Fibroblast of skin of left quadriceps (primary cell): ENCODE measurements at regions not wholly inside any gene's neighbourhood (a gene's known extent, or its start where the extent isn't known, plus 50 kb on each side); places are given as distances from the start of the nearest gene placed in this dataset.

Experiments used
- DNase-seq, 2 experiments: peaks; one replicate each; pipeline ENCODE4 v3.0.0-alpha.2; 2013; ENCODE audit warnings: low read depth in 2 of 2

- DNase-seq = no peak
Observed at GRCh38 chr4:129546531-129546930, 450.6 kb downstream of the C4orf33 start.

- DNase-seq = no peak
Observed at GRCh38 chr4:129550281-129550785, 454.4 kb downstream of the C4orf33 start.

DNA sequence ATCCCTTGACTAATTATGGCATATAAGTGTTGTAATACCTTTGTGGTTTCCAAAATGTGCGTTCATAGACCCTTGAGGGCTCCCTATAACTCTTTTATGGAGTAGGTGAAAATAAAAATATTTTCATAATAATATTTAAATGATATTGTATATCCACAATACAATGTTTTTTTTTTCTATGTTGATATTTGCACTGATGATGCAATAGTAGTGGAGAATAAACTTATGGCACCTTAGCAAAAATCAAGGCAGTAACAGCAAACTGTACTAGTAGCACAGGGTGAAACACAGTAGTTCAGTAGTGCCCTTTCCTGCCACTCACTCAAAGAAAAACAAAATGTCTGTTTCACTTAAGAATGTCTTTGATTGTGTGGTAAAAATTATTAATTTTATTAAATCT lies 465.3 kb downstream of the C4orf33 start:
- DNase-seq = no peak

- peak; percentile 12 for DNase-seq
Observed at GRCh38 chr4:129561886-129562671, 466.1 kb downstream of the C4orf33 start.

DNA sequence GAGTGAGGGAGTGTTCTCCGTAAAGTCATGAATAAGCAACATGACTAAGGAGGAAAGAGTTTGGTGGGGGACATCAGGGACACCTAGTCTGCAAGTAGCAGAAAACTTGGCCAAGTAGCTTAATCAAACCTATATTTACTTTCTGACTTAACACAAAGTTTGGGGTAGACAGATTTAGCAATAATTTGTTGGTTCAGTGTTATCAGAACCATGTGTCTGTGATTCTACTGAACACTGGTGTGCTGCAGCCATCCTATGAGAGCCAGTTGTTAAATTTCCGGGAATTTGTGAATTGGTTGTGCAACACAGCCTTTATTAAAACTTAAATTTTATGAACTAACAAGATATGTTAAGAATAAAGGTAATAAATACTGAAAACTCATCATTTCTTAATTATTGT lies 469.3 kb downstream of the C4orf33 start:
- no peak for DNase-seq

- DNase-seq = no peak
Observed at GRCh38 chr4:129570326-129570725, 474.4 kb downstream of the C4orf33 start.

GRCh38 chr4:129578336-129578735 lies 482.4 kb downstream of the C4orf33 start:
- DNase-seq = no peak

GRCh38 chr4:129581305-129581704 lies 485.4 kb downstream of the C4orf33 start:
- no peak for DNase-seq

GRCh38 chr4:129583868-129584267 lies 487.9 kb downstream of the C4orf33 start:
- DNase-seq = peak; percentile 73 to 74

- DNase-seq = no peak
Observed at GRCh38 chr4:129598582-129598981, 502.6 kb downstream of the C4orf33 start.

- no peak for DNase-seq
Observed at GRCh38 chr4:129600898-129601297, 504.9 kb downstream of the C4orf33 start.

GRCh38 chr4:129602447-129602846 lies 506.5 kb downstream of the C4orf33 start:
- no peak for DNase-seq

DNA sequence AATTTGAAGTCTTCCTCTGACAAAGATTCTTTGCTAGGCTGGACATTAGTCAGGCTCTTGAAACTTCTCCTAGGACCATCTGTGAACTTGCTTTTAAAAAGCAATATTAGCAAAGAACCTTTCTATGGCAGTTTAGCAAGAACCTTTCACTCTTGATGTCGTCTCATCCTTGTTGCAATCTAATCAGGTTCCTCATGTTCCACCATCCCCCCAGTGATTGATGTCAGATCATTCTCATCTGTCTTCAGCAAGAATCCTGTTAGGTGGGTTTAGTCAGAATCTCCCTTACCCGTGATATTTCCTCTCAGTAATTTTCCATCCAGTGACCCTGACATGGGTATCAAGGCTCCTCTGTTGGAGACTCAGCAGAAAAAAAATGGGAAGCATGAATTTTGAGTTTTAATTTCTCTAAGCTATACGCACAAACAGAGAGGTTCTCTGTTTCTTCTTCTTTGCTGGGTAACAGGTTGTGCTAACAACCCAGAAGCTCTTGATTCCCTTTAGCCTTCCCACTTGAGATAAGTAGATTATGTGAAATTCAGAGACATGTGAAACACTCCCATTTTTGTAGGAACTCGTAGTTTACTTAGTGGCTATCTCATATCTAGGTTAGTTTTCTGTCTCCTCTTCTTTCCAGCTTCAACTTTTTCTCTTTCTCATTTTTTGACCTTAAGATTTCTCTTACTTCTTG lies 507.4 kb downstream of the C4orf33 start:
- DNase-seq = no peak

DNA sequence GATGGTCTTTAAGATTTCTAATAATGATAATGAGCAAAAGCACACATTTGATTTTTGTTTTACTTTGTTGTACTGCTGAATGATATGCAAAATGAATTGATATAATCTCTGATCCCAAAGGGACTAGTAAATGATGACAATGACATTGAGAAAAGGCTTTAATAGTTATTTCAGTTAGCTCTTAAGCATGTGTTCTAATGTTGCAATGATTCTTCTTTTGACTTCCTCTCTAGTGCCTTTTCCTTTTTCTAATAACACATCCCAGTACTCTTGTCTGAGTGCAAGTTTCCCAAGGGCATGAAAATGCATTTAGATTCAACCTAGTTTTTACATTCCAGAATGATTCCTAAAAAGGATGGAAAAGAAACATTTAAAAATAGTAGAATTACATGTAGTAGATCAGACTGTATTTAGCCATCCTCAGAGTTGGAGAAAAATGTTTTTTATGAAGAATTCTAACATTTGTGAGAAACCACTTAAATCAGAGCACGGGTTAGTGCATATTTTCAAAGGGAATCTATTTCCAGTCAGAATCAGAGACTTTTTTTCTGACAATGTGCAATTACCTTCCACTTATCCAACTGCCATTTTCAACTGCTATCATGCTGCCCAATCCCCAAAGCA lies 508.8 kb downstream of the C4orf33 start:
- DNase-seq = no peak

- DNase-seq = no peak
Observed at GRCh38 chr4:129614611-129615010, 518.7 kb downstream of the C4orf33 start.

GRCh38 chr4:129622566-129622965 lies 526.6 kb downstream of the C4orf33 start:
- DNase-seq = no peak

- no peak for DNase-seq
Observed at GRCh38 chr4:129623233-129623875, 527.4 kb downstream of the C4orf33 start.

GRCh38 chr4:129641179-129641578 lies 545.2 kb downstream of the C4orf33 start:
- peak; percentile 17 to 21 for DNase-seq

DNA sequence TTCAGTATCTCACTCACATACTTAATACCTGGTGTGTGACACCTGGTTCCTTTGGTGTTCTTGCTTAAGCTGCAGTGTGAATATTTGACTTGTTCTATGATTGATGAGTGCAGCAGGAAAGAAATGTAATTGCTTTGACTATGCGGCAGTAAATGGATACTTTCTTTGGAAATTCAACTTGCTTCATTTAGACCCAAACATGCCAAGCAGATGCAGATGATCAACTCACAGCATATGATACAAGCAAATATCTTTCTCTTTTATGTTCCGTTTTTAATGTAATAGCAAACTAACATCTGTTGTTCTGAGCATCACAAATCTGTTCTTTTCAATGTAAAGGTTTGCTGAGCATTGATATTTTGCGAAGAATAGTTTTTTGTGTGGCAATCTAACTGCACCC lies 549.5 kb downstream of the C4orf33 start:
- no peak for DNase-seq

DNA sequence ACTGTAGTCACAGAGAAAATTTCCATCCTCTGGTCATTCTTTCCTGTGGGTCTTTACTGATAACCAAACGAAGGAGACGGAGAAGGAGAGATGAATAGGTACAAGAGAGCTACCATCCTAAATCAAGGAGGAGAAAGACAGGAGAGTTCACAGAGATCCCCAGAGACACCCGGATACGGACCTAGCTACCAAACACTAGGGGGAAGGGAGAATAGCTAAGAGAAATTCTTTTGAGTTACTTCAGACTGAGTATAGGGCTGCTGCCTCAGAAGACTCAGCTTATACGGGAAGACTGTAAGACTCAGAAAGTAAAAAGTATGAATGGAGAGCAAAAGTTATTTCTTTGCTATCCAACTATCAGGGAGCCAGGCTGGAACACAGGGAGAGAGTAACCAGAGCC lies 572.1 kb downstream of the C4orf33 start:
- no peak for DNase-seq

GRCh38 chr4:129672941-129673340 lies 577.0 kb downstream of the C4orf33 start:
- no peak for DNase-seq

- DNase-seq = no peak
Observed at GRCh38 chr4:129675036-129675435, 579.1 kb downstream of the C4orf33 start.
